ENCODE measurements at regions not wholly inside any gene's neighbourhood (a gene's known extent, or its start where the extent isn't known, plus 50 kb on each side); places are given as distances from the start of the nearest gene placed in this dataset.

DNA sequence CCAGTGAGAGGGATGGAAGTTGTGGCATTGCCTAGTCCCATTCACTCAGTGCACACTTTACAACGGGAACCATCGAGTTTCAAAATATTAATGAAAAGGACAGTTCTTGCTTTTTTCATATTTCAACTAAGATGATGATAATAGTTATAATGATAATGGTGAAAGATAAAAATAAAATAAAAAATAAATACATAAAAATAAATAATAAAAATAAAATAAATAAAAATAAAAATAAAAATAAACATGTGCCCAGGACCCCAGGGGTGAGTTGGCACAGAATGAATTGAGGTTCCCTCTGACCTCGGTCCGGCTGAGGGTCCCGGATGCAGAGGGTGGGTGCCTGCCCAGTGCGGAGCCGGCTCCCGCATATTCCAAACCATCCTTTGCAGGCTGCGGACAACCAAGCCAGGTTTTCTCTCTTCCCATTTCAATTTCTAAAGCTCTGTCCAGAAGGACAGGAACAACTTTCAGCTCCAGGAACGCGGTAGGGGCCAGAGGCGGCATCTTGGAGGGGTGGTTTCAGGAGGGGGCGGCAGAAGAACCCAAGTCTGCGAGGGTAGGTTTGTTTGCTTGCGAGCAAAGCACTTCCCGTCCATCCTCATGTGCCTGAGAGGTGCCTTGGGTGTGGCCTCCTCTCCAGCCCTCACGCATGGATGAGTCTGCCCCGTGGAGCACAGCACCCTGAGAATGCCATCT, 236.8 kb downstream of the DLL1 start:
- no peak for DNase-seq

DNA sequence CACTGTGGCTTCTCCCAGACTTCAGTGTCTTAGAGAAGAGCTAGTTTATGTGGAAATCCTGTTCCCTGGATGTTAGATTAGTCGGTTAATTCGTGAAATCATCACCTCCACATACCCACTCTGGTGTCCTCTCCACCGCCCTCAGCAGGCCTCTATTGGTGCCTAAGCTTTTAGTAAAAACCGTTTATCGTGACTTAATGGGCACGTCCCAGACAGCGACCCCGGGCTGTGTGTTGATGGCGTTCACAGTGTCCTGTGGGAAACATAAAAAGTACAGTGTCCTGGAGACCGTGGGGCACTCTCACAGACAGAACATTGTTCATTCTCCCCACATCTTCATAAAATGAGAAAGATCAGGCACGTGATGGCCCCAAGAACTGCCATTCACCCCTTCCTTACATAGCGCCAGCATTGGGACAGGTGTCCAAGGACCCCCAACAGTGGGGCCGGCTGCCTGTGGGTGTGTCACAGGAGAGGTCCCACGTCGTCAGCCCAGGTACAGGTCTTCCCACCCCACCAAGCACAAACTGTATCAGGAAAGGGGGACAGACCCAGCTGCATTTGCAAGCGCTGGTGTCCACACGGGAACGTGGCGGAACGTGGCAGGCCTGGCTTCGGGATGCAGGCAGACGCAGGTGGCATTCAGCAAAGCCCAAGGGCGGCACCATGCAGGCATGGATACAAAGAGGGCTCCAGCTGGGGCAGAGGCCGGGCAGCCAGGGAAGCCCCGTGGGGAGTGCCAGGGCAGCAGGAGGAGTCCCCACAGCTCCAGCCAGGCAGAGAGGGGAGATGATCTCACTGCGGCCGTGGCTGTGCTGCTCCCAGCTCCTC, 237.7 kb downstream of the DLL1 start:
- DNase-seq, result no peak

DNA sequence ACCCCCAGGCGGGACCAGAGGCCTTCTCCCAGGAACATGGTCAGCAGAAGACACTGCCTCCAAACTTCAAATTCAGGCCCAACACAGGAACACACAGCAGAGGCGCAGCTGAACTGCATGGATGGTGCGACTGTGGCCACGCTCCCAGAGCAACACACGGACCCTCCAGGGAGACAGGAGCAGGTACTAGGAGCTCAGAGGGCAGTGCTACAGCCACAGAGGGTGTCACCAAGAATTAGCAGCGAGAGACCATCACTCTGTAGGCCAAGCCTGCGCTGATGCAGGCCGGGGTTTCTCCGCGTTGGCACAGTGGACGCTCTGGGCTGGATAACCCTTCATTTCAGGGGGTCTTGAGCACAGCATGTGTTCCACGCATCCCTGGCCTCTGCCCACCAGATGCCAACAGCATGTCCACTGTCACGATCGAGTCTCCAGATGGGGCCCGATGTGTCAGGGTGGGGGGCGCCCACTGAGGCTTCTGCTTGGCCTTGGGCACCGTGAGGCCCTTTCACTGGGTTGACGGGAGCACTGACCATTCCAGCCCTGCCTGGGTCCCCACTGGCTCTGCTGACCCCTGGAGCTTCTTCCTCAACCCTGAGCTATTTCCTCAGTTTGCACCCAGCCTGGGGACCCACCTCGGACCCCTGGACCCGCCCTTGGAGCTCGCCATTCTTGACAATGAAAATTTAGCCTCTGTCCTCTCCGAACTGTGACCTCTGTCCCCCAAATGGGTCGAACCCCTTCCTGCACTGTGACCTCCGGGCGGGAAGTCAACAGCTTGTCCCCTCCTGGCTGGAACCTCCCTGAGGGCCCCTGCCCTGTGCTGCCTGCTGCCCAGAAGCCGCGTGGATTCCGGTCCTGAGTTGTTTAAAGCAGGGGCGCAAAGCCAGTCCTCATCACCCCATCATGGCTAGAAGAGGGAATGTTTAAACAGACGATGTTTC, 239.4 kb downstream of the DLL1 start:
- DNase-seq, result no peak

DNA sequence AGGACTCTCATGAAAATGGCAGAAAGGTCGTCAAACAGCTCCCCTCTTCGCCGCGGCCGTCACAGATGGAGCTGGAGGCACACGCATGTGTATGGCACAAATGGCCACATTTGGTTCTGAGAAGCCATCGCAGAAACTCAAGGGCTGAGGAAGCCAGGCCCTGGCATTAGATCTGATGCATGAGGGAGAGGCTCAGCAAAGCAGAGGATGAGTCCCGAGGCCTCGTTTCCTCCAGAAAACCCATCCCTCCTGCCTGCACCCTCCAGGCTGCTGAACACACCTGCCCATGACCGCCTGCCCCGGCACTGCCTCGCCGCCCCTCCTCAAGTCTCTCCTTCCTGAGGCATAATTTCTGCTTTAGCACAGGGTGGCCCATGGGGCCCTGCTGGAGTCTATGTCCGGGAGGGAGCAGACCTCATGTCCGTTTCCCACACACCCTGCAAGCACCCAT, 240.3 kb downstream of the DLL1 start:
- DNase-seq, result no peak

DNA sequence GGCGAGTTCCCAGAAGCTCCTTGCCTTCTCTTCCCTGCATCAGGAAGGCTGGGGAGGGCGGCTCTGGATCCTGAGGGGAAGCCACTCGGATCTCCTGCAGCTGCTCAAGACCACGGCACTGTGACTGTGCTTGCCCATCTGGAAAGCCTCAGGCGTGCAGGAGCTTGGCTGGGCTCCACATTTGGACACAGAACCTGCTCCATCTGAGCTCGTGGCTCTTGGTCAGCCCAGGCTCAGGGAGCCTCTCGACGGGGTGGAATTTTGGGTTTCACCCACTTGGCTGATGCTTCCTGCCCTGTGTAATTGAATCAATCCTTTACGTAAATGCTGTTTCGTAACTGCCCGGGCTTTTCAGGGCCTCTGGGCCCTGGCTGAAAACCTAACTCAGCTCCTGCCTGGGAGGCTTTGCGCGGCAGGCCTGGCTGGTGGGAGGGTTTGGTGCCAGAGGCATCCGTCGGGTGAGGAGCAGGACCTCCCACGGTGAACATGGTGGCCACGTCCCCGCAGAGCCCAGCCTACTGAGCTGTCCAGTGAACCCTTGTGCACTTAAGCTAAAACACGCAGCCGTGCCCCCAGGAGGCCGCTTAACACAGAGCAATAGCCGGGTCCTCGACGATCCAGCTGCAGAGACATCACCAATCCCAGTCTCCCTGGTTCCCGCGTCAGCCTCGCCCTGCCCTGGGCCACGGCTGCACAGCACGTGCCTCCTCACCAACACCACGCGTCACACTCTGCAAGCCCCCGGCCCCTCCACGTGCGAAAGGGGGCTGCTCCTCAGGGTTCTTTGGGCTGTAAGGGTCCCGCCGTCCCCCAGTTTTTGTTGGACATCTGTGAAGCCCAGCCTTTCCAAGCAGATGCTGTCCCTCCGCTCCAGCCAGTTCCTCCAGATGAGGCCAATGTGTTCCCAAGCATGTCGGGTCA, 241.0 kb downstream of the DLL1 start:
- DNase-seq, result peak; percentile 95 to 96

DNA sequence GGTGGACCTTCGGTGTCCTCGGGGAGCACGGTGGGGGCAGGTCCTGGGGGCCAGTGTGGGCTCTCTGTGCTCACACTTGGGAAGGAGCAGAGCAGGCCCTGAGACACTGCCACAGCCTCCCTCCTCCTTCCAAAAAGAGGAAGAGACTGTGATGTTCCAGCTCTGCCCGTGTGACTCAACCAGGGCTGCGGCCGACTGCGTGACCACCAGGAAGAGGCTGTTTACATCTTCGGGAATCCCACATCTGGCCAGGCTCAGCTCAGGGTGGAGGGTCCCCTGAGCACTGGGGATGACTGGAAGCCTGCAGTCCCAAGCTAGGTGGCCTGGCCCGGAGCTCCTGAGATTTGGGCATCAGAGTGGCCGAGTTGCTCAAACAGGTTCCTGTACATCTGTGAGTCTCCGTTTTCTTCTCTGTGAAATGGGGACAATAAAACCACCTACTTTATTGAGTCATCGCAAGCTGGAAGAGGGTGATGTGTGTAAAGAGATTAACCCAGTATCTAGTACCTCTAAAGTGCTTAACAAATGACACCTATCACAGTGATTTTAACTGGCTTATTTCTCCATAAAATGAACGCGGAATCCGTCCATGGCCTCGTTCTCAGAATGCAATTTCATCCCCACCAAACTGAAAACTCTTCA, 242.1 kb downstream of the DLL1 start:
- DNase-seq, result peak; percentile 80 to 92

DNA sequence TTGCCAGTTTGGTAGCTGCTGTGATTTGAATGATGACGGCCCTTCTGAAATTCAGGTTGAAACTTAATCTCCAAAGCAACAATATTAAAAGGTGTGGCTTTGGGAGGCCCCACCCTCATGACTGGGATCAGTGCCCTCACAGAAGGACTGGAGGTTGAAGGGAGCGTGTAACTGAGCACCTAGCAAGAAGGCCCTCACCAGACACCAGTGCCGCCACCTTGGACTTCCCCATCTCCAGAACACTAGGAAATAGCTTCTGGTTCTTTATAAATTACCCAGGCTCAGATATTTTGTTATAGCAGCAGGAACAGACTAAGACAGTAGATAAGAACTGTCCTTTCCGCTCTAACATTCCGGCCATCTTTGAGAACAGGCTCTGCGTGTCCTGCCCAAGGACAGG, 243.1 kb downstream of the DLL1 start:
- DNase-seq, result peak in 1 of 2 donors; percentile 27

DNA sequence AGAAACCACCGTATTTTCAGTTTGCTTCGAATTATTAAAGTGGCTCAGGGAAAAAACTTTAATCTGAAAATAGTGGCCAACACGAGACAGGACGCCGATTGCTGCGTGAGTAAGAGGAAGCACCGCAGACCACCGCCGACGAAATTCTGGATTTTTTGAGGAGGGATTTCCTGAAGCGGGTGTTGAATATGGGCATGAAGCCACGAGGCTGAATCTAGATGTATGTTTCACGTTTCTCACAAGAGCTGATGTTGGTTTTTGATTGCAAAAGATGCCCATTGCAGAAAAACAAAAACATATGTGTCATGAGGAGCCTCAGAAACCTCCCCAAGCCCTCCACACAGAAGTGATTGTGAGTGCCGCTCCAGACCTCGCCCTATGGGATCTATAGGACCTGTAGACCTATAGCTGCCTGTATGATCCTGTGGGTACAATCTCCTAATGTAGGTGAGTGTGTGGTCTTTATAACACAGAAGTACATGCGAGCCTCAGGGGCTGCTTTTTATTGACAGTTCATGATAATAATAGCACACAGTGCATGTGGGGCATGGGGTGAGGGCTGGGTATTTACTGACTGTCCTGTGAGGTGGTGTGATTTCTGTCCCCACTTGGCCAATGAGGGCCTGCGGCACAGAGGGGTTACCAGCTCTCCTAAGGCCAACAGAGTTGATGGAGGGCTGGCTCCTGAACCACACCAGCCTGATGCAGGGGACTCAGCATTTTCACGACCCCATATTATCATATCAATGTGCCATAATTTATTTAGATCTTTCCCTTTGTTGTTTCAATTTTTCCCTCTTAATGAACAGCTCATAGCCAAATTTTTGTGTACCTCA, 243.9 kb downstream of the DLL1 start:
- peak; percentile 96 to 97 for DNase-seq

DNA sequence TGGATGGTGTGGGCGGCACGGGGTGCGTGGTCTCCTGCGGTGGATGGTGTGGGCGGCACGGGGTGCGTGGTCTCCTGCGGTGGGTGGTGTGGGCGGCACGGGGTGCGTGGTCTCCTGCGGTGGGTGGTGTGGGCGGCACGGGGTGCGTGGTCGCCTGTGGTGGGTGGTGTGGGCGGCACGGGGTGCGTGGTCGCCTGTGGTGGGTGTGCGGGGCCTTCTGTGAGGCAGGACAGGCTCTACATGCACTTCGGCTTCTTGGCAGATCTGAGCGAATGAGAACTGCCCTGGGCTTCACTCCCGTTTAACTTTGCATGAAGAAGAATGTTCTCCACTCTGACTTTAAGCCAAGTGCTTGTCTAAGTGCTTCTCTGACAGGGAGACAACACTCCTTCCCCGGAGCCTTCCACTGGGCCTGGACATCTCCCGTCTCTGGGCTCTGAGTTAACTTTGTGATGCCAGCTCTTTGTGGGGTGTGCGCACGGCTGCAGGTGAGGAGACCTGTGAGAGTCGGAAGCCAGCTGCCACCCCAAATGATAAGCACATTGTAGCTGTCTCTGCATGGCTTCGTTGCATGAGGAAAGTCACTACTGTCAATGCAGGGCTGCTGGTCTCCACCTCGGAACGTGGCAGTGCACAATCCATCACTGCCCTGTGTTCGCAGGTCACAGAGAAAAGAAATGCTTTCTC, 244.8 kb downstream of the DLL1 start:
- no peak for DNase-seq

DNA sequence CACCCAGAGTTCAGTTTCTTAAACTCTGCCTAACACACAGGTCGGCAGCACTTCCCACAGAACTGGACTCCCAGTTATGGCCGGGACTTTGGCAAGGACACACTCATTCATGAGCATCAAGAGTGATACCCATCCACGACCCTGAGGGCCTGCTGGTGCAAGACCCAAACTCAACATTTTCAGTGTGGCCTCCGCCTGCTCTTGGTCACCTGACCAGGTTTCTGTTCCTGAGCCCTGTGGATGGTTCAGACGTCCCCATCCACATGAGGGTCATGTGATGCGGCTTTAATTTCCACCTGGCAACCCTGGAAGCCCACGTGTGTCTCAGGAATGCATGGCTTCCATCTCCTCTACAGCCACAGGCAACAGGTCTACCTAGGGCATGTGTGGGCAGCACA, 245.3 kb downstream of the DLL1 start:
- DNase-seq, result no peak

DNA sequence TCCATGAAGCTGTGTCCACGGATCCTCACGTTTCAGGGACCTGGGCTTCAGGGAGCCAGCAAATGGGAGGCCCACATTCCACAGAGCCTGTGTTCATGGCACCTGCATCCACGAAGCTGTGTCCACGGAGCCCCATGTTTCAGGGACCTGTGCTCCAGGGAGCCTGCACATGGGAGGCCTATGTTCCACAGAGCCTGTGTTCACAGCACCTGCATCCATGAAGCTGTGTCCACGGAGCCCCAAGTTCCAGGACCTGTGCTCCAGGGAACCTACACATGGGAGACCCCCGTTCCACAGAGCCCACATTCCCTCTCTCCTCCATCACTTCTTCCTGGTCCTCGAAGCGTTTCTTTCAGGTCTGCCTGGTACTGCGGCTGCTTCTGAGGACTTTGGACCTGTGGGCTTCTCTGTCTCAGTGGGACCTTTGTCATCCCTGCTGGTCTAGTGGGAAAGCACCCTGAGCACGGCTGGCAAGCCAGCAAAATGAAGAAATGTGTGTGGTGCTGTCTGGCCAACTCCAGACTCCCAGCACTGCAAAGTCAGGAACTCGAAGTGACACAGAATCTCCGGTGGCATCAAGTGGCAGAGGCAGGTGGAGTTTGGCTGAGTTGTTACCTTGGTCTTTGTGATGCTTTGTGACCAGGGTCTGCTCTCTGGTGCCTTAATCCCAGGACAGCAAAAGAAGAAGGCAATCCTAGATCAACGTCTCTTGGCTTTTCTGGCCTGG, 245.9 kb downstream of the DLL1 start:
- DNase-seq, result no peak

DNA sequence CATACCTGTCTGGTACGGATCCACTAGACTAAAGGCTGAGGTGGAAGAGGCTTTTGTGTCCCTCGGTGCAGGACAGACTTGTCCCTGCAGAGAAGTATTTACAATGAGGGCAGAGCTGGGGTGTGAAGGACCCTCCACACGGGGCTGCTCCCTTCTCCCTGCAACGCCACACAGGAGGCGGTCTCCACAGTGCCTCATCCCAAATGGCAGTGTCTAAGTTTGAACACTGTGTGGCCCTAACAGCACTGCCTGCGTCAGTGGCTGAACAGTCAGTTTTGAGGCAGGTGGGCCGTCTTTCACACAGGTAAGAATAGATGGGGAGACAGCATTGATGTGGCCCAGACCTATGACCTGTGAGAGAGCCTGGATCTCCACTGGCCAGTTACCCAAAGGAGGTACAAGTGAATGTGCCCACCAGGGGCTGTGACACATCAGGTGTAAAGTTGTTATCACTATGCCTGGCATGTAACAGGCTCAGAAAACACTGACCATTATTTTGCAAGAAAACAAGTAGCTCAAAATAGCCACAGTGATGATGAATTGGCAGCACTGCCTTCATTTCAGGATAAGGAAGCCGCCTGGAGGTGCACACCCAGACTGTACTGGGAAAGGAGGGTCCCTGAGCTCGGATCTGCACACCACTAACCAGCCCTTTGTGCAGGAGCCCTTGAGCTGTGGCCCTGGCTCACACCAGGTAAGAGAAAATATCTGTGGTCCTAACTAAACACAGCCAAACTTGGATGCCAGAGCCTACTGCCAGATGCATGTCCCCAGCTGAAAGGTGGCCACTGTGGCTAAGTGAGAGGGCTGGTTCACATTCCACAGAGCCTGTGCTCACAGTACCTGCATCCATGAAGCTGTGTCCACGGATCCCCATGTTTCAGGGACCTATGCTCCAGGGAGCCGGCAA, 246.7 kb downstream of the DLL1 start:
- no peak for DNase-seq

DNA sequence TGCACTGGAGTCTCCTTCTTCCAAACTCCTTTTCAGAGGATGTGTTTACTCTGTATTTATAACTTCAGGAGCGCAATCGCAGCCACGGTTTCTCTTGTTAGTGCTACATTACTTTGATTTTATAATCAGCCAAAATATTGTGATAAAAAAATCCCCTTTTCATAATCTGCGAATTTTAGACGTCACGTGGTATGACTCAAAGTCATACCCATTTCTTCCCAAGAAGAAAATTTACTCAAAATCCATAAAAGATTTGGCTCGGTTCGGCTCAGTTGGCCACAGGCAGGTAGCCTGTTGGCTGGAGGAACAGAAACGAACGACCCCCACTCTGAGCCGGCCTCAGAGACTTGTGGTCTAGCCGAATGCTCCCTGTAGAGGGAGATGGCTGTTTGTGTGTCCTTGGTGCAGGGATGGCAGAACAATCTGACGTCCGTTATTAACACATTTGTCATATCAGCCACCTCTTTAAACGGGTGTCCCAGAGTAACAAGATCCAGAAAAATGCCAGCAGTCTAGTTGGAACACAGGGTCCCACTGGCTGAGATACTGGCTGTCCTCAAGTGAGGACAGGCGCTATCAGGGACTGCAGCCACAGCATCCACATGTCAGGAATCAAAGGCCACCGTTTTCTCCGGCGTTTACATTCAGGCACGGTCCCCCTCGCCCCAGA, 247.6 kb downstream of the DLL1 start:
- DNase-seq, result no peak

DNA sequence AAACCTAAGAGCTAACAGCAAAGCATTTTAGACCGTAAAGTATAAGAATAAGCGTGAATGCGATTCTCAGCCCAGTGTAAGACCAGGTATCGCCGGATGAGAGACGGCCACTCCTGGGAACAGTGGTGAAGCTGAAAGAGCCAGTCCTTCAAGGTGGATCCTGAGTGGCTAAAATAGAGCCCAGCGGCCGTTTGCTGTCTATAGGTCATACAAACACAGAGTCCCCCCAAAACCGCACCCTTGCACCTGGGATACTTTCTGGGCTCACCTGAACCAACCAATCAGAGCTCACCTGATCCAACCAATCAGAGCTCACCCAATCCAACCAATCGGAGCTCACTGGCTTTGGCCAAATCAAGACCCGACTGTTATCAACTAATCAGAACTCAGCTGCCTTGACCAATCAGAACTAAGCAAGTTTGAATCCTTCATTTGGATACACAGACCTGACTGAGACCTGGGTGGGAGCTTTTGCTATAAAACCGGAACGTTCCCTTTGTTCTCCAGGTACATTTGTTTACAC, 248.2 kb downstream of the DLL1 start:
- no peak for DNase-seq

DNA sequence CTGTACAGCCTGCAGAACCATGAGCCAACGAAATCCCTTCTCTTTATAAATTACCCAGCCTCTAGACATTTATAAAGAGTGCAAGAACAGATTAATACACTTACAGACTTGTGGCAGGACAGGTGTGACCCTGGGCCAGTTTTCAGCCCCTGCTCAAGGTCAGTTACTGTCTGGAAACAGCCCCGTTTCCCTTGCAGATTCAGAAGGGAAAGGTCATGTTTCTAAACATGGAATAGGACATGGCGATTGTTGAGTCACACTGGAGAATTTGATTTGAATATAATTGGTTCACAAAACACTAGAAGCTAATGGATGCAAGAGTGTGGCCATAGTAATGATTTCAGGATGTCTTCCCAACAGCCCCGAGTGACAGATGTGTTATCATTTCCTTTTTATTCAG, 248.8 kb downstream of the DLL1 start:
- DNase-seq, result no peak

DNA sequence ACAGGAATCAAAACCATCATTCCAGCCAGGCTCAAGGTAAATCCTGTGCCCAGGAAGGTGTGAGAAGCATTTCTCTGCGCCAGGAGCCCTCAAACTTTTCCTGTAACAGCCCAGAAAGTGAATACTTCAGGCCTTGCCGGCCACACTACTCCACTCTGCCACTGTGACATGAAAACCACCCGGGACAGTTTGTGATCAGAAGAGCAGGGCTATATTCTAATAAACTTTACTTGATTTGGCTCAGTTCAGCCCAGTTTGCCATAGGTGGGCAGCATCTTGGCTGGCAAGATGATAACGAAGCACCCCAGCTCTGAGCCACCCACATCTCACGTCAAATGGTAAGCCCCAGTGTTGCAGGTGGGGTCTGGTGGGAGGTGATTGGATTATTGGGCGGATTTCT, 249.4 kb downstream of the DLL1 start:
- DNase-seq, result no peak

DNA sequence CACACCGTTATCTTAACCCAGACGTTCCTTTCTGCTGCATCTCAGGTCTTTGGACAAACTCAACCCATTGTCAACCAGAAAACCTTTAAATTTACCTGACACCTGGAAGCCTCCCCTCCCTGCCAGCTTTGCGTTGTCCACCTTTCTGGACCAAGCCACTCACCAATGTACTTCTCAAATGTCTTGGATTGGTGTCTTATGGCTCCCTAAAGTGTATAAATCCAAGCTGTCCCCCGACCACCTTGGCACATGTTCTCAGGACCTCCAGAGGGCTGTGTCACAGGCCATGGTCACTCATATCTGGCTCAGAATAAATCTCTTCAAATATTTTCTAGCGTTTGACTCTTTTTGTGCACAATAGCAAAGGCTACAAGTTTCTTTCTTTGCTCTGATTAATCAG, 250.0 kb downstream of the DLL1 start:
- no peak for DNase-seq

Measured in inflammatory macrophage treated with lipopolysaccharide for 1 hour (primary cell).